GM21515 (cell line): ENCODE measurements at regions not wholly inside any gene's neighbourhood (a gene's known extent, or its start where the extent isn't known, plus 50 kb on each side); places are given as distances from the start of the nearest gene placed in this dataset.
A peak's percentile ranks its signal among the peaks of the same experiment; 100 is the strongest.
"Not testable (repeated sequence)": the region's sequence is repeated elsewhere in the genome, so short reads cannot be mapped to it uniquely, and the experiment has no call there.

Experiments used
- ATAC-seq: cut with Tn5 transposase; IDR thresholded peaks from one replicate; pipeline ENCODE4 v1.9.1; 2021; ENCODE audit not compliant: unreplicated experiment

- not testable (repeated sequence) for ATAC-seq
Measured at GRCh38 chr15:20204177-20204866, 337.3 kb downstream of the GOLGA6L6 start.

GRCh38 chr15:20203649-20204150 lies 337.9 kb downstream of the GOLGA6L6 start:
- not testable (repeated sequence) for ATAC-seq

GRCh38 chr15:20194591-20195198 lies 346.9 kb downstream of the GOLGA6L6 start:
- ATAC-seq: not testable (repeated sequence)

GRCh38 chr15:20192982-20193929 lies 348.3 kb downstream of the GOLGA6L6 start:
- peak; percentile 80 for ATAC-seq

- ATAC-seq: not testable (repeated sequence)
Measured at GRCh38 chr15:20191508-20192125, 350.0 kb downstream of the GOLGA6L6 start.

GRCh38 chr15:20188611-20189010 lies 353.0 kb downstream of the GOLGA6L6 start:
- not testable (repeated sequence) for ATAC-seq

- not testable (repeated sequence) for ATAC-seq
Measured at GRCh38 chr15:20187370-20188355, 353.9 kb downstream of the GOLGA6L6 start.

- not testable (repeated sequence) for ATAC-seq
Measured at GRCh38 chr15:20184879-20185278, 356.7 kb downstream of the GOLGA6L6 start.

- not testable (repeated sequence) for ATAC-seq
Measured at GRCh38 chr15:20168221-20168620, 373.4 kb downstream of the GOLGA6L6 start.

GRCh38 chr15:20153528-20153927 lies 388.1 kb downstream of the GOLGA6L6 start:
- ATAC-seq: not testable (repeated sequence)

- not testable (repeated sequence) for ATAC-seq
Measured at GRCh38 chr15:20148679-20149078, 392.9 kb downstream of the GOLGA6L6 start.

GRCh38 chr15:20148008-20148407 lies 393.6 kb downstream of the GOLGA6L6 start:
- ATAC-seq: not testable (repeated sequence)

GRCh38 chr15:20144333-20145036 lies 397.1 kb downstream of the GOLGA6L6 start:
- not testable (repeated sequence) for ATAC-seq

- ATAC-seq: not testable (repeated sequence)
Measured at GRCh38 chr15:20142906-20143305, 398.7 kb downstream of the GOLGA6L6 start.

- not testable (repeated sequence) for ATAC-seq
Measured at GRCh38 chr15:20142410-20142809, 399.2 kb downstream of the GOLGA6L6 start.

- ATAC-seq: not testable (repeated sequence)
Measured at GRCh38 chr15:20124668-20125067, 416.9 kb downstream of the GOLGA6L6 start.

- ATAC-seq: no peak
Measured at GRCh38 chr15:20106026-20106425, 435.6 kb downstream of the GOLGA6L6 start.

- not testable (repeated sequence) for ATAC-seq
Measured at GRCh38 chr15:20105011-20105990, 436.3 kb downstream of the GOLGA6L6 start.
